Choroid plexus epithelial cell (primary cell): ENCODE measurements at regions not wholly inside any gene's neighbourhood (a gene's known extent, or its start where the extent isn't known, plus 50 kb on each side); places are given as distances from the start of the nearest gene placed in this dataset.
"Not testable (repeated sequence)": the region's sequence is repeated elsewhere in the genome, so short reads cannot be mapped to it uniquely, and the experiment has no call there.

Experiments used
- DNase-seq: peaks from one replicate; pipeline ENCODE4 v3.0.0-alpha.2; 2010; ENCODE audit warnings: low read depth
- H3K4me3 ChIP-seq: 2 replicates; pipeline ENCODE4 v1.5.1; 2011; ENCODE audit warnings: low read depth, mild to moderate bottlenecking, control low read depth, low read length, moderate library complexity
- TF ChIP-seq, protein P1 (sequence below): conservative IDR thresholded peaks from 2 replicates; pipeline ENCODE4 v1.5.1; 2011; ENCODE audit warnings: low read depth, mild to moderate bottlenecking, control low read depth, inconsistent platforms, low read length, moderate library complexity

DNA sequence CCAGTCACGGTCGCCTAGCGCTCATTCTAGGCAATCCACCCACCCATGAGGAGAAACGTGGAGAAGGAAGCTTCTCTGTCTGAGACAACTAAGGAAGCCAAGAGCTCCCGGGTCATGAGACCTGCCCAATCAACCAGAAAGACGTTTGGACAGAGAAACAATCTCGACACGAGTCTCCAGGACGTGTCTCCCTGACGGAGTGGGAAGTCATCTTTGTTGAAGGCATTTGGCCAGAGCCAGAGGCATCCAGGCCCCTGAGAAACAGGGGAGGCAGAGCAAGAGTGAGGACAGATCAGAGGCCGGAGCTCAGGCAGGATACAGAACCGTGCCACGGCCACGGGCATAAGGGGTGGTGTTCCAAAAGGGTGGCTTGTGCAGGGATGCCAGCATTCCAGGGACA is 479.0 kb downstream of the SPATA31A7 start:
- TF ChIP-seq, protein P1, sequence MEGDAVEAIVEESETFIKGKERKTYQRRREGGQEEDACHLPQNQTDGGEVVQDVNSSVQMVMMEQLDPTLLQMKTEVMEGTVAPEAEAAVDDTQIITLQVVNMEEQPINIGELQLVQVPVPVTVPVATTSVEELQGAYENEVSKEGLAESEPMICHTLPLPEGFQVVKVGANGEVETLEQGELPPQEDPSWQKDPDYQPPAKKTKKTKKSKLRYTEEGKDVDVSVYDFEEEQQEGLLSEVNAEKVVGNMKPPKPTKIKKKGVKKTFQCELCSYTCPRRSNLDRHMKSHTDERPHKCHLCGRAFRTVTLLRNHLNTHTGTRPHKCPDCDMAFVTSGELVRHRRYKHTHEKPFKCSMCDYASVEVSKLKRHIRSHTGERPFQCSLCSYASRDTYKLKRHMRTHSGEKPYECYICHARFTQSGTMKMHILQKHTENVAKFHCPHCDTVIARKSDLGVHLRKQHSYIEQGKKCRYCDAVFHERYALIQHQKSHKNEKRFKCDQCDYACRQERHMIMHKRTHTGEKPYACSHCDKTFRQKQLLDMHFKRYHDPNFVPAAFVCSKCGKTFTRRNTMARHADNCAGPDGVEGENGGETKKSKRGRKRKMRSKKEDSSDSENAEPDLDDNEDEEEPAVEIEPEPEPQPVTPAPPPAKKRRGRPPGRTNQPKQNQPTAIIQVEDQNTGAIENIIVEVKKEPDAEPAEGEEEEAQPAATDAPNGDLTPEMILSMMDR: no peak
- H3K4me3 ChIP-seq: no peak overlapping the region
- DNase-seq: no peak

DNA sequence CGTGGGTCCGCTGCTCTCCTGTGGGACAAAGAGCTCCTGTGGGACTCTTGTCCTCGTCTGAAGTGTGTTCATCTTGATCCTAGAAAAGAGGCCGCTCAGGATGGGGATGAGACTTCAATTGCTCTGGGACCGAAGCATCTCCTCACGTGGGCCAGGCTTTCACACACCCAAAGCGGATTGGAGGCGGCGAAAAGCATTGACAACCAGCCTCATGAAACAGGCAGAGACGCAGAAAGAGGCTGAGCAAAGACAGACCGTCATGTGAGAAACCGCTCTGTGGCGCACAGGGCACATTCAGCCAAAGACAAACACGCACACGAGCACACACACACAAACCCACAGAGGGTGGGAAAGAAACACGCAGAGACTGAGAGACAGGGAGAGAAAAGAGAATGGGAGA is 479.5 kb downstream of the SPATA31A7 start:
- DNase-seq: no peak

DNA sequence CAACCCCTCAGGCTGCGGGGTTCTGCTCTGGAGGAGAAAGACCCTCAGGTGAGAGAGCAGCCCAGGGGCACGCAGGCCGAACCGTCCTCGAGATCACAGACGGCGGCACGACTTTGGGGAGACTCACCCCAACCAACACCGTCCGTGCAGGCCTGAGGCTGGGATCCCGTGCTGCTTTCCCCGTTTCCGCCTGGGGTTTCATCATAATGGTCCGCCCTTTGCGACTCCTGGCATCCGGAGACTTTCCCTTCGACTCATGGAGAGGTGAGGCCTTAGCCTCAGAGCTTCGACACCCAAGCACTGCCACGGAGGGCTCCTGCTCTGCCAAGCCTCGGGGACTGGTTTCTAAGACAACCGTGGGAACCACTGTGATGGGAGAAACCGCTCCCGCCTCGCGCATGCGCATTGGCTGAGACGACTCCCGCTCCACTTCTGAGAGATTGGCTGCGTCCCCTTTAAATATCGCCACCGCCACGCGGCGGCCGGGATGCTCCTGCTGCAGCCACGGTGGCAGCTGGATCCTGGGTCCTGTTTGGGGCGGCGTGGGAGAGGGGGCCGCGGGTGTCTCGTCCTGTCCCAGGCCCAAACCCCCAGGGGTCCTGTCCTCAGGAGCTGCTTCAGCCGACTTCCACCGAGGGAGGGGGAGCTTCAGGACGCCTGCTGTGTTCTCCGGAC is 480.1 kb downstream of the SPATA31A7 start:
- DNase-seq: peak; percentile 3
- H3K4me3 ChIP-seq: not testable (repeated sequence)

More for the DNA sequence above, 479.5 kb downstream of the SPATA31A7 start:
- TF ChIP-seq, protein P1: no peak
- H3K4me3 ChIP-seq: no peak overlapping the region

DNA sequence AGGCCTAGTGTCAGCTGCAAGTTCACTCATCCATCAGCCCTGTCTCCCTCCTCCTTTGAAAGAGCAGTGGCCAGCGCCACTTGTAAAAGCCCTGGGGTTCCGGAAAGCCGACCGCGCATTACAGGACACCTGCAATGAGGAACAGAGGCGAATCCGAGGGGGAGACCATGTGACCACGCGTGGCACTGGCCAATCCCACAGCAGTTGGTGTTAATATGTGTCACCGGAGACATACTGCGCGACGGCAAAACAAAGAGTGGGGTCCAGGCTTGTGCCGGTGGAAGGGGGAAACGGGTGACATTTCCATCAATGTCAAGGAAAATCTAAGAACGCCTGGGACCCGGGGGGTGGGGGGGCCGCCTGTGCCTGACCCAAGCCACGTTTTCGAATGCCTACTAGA is 480.8 kb downstream of the SPATA31A7 start:
- no peak for DNase-seq
- no peak overlapping the region for H3K4me3 ChIP-seq
- TF ChIP-seq, protein P1: no peak

DNA sequence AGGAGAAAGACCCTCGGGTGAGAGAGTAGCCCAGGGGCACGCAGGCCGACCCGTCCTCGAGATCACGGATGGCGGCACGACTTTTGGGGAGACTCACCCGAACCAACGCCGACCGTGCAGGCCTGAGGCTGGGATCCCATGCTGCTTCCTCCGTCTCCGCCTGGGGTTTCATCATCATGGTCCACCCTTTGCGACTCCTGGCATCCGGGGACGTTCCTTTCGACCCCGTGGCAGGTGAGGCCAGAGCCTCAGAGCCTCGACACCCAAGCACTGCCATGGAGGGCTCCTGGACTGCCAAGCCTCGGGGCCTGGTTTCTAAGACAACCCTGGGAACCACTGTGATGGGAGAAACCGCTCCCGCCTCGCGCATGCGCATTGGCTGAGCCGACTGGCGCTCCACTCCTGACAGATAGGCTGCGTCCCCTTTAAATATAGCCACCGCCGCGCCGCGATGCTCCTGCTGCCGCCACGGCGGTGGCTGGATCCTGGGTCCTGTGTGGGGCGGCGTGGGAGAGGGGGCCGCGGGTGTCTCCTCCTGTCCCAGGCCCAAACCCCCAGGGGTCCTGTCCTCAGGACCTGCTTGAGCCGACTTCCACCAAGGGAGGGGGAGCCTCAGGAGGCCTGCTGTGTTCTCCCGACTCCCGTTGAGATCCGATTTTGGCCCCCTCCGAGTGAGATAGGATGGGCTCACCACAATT is 481.6 kb downstream of the SPATA31A7 start:
- DNase-seq: no peak
- TF ChIP-seq, protein P1: no peak
- no peak overlapping the region for H3K4me3 ChIP-seq

DNA sequence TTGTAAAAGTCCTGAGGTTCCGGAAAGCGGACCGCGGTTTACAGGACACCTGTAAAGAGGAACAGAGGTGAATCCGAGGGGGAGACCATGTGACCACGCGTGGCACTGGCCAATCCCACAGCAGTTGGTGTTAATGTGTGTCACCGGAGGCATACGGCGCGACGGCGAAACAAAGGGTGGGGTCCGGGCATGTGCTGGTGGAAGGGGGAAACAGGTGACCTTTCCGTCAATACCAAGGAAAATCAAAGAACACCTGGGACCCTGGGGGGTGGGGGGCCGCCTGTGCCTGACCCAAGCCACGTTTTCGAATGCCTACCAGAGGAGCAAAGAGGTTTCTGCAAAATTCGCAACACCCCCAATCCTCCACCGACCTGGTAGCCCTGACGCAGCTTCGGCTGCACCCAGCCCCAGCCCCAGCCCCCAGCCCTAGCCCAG is 482.3 kb downstream of the SPATA31A7 start:
- not testable (repeated sequence) for DNase-seq, H3K4me3 ChIP-seq

DNA sequence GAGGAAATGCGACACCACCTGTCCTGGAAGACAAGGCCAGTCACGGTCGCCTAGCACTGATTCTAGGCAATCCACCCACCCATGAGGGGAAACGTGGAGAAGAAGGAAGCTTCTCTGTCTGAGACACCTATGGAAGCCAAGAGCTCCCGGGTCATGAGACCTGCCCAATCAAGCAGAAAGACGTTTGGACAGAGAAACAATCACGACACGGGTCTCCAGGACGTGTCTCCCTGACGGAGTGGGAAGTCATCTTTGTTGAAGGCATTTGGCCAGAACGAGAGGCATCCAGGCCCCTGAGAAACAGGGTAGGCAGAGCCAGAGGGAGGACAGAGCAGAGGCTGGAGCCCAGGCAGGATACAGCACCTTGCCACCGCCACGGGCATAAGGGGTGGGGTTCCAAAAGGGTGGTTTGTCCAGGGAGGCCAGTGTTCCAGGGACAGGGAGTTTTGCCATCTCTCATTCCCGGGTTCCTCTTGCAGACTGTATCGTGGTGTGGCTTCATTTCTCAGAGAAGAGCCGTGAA is 482.9 kb downstream of the SPATA31A7 start:
- DNase-seq, H3K4me3 ChIP-seq: not testable (repeated sequence)

DNA sequence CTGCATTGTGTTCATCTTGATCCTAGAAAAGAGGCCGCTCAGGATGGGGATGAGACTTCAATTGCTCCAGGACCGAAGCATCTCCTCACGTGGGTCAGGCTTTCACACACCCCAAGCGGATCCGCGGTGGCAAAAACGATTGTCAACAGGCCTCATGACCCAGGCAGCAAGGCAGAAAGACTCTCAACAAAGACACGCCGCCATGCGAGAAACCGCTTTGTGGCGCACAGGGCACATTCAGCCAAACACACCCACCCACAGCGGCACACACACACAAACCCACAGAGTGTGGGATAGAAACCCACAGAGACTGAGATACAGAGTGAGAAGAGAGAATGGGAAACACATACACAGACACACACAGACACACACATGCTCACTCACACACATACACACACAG is 483.4 kb downstream of the SPATA31A7 start:
- DNase-seq: no peak
- H3K4me3 ChIP-seq: no peak overlapping the region
- TF ChIP-seq, protein P1: no peak
